KMS-11 (cell line): ENCODE measurements at regions not wholly inside any gene's neighbourhood (a gene's known extent, or its start where the extent isn't known, plus 50 kb on each side); places are given as distances from the start of the nearest gene placed in this dataset.

ENCODE experiments used
- H2AFZ ChIP-seq: fragments of 200-600 bp; sonication (generic); 2 replicates; pipeline ENCODE4 v1.6.1; 2016; ENCODE audit warnings: antibody characterized with exemption, mixed run types, low read depth
- H3K27ac ChIP-seq: fragments of 200-600 bp; sonication (generic); 2 replicates; pipeline ENCODE4 v1.6.1; 2016; ENCODE audit warnings: mild to moderate bottlenecking, mixed run types
- H3K27me3 ChIP-seq: fragments of 200-600 bp; sonication (generic); 2 replicates; pipeline ENCODE4 v1.6.1; 2017; ENCODE audit warnings: mild to moderate bottlenecking, low read depth, mixed run types, moderate library complexity; ENCODE audit not compliant: insufficient read depth
- H3K36me3 ChIP-seq: fragments of 200-600 bp; sonication (generic); 2 replicates; pipeline ENCODE4 v1.6.1; 2017; ENCODE audit warnings: mild to moderate bottlenecking, mixed run types; ENCODE audit not compliant: insufficient read depth
- H3K4me1 ChIP-seq: fragments of 200-600 bp; sonication (generic); 2 replicates; pipeline ENCODE4 v1.6.1; 2016; ENCODE audit warnings: mild to moderate bottlenecking, low read depth, mixed run types; ENCODE audit not compliant: poor library complexity, severe bottlenecking
- H3K4me2 ChIP-seq: fragments of 200-600 bp; sonication (generic); 2 replicates; pipeline ENCODE4 v1.7.0; 2016; ENCODE audit warnings: mild to moderate bottlenecking, mixed run types
- H3K4me3 ChIP-seq: fragments of 200-600 bp; sonication (generic); IDR thresholded peaks from 2 replicates; pipeline ENCODE4 v1.6.1; 2017; ENCODE audit warnings: low read depth, low read length, mixed read lengths; ENCODE audit not compliant: insufficient read depth
- H3K79me2 ChIP-seq: fragments of 200-600 bp; sonication (generic); 2 replicates; pipeline ENCODE4 v1.6.1; 2016; ENCODE audit warnings: low read depth, mixed run types; ENCODE audit not compliant: insufficient read depth
- H3K9ac ChIP-seq: fragments of 200-600 bp; sonication (generic); 2 replicates; pipeline ENCODE4 v1.6.1; 2016; ENCODE audit warnings: mild to moderate bottlenecking, mixed run types
- H4K20me1 ChIP-seq: fragments of 200-600 bp; sonication (generic); 2 replicates; pipeline ENCODE4 v1.6.1; 2016; ENCODE audit warnings: mild to moderate bottlenecking, mixed run types; ENCODE audit not compliant: insufficient read depth
- TF ChIP-seq, protein P1 (sequence below): fragments of 200-600 bp; sonication (generic); conservative IDR thresholded peaks from 2 replicates; pipeline ENCODE4 v1.6.1; 2017; ENCODE audit warnings: low read depth, mild to moderate bottlenecking, antibody characterized with exemption, low read length, moderate library complexity, mixed read lengths

GRCh38 chr6:17013701-17014100 lies 88.1 kb upstream of the STMND1 start:
- Histone ChIP-seq H2AFZ (no peak overlapping the region), H3K9ac (no peak overlapping the region), H3K27me3 (no peaks in the 10 kb centered on the region), H4K20me1 (no peaks in the 10 kb centered on the region), H3K27ac (no peak overlapping the region), H3K79me2 (no peaks in the 10 kb centered on the region), H3K4me2 (no peak overlapping the region), H3K4me1 (peaks cover 7% of the 10 kb centered on the region), H3K4me3 (no peak overlapping the region), H3K36me3 (no peaks in the 10 kb centered on the region)
- TF ChIP-seq, protein P1, sequence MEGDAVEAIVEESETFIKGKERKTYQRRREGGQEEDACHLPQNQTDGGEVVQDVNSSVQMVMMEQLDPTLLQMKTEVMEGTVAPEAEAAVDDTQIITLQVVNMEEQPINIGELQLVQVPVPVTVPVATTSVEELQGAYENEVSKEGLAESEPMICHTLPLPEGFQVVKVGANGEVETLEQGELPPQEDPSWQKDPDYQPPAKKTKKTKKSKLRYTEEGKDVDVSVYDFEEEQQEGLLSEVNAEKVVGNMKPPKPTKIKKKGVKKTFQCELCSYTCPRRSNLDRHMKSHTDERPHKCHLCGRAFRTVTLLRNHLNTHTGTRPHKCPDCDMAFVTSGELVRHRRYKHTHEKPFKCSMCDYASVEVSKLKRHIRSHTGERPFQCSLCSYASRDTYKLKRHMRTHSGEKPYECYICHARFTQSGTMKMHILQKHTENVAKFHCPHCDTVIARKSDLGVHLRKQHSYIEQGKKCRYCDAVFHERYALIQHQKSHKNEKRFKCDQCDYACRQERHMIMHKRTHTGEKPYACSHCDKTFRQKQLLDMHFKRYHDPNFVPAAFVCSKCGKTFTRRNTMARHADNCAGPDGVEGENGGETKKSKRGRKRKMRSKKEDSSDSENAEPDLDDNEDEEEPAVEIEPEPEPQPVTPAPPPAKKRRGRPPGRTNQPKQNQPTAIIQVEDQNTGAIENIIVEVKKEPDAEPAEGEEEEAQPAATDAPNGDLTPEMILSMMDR: no peak

DNA sequence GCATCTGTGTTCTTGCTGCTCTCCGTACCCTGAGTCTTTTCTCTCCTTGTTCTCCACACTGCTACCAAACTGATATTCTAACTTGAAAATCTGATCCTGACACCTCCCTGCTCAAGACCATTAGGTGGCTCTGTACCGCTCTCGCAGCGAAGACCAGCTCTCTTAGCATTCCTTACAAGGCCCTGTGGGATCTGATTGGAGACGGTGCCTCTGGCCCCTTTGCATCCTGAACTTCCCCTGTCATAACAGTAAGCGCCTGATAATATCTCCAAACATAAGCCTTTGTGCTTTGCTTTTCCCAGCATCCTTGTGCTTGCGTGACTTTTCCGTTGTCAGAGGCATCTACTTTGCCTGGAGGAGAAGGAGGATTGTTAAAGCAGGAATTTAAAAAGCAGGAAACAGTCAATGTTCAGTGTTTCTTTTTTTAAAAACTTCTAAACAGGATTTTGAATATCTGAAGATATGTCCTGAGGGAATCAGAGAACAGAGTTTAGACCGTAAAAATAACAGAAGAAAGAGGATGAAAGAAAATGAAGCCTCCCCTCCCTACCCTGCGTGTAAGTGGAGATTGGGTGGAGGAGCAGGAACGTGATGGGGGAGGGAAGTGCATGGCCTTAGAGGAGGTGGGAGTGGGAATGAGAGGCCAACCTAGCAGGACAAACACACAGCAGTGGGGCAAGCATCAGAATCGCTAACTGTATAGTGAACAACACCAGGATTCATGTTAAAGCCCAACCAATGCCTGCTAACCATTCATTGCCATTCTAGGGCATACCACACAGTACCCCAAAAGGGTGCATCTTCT lies 89.2 kb upstream of the STMND1 start:
- H3K79me2 ChIP-seq: no peaks in the 10 kb centered on the region
- no peak overlapping the region for H2AFZ ChIP-seq
- H3K27me3 ChIP-seq: no peaks in the 10 kb centered on the region
- H3K36me3 ChIP-seq: no peaks in the 10 kb centered on the region
- H3K4me2 ChIP-seq: no peak overlapping the region
- H3K4me3 ChIP-seq: no peak overlapping the region
- H3K27ac ChIP-seq: no peak overlapping the region
- no peak overlapping the region for H3K9ac ChIP-seq
- TF ChIP-seq, protein P1: no peak
- peaks cover 7% of the 10 kb centered on the region for H3K4me1 ChIP-seq
- H4K20me1 ChIP-seq: no peaks in the 10 kb centered on the region

DNA sequence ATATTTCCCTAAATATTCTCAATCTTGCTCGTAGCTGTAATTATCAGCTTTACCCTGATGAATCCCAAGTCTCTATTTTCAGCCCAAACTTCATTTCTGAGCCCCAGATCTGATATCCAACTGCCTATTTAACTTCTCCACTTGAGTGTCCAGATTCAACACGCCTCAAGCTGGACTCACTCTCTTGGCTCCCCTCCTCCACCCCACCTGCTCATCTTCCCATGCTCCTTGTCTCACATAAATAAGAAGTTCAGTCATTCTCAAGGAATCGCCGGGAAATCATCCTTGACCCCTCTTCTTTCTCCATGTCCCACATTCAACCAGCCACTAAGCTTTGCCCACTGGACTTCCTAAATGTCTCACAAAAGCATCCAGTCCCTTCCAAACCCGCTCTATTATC lies 89.9 kb upstream of the STMND1 start:
- H4K20me1 ChIP-seq: no peaks in the 10 kb centered on the region
- TF ChIP-seq, protein P1: no peak
- H3K4me2 ChIP-seq: no peak overlapping the region

DNA sequence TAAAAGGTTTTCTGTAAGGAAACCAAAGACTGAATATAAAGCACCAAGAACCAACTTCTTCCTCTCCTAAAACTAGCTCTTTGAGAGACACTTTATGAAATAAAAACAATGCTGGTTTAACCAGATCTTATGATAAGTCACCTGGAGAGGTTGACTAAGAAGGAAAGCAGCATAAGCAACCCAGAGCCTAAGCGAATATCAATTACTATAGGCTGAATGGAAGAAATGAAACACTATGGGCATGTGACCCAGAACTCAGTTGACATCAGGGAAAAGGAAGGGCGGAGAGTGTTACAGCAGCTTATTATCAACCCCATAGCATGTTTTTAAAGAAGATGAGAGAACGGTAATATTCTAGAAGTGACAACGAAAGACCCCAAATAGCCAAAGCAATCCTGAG lies 94.1 kb upstream of the STMND1 start:
- H3K4me1 ChIP-seq: no peaks in the 10 kb centered on the region
- no peaks in the 10 kb centered on the region for H3K79me2 ChIP-seq

More for the DNA sequence above, 89.9 kb upstream of the STMND1 start:
- no peak overlapping the region for H3K27ac ChIP-seq
- H3K4me3 ChIP-seq: no peak overlapping the region
- peaks cover 7% of the 10 kb centered on the region for H3K4me1 ChIP-seq
- H3K79me2 ChIP-seq: no peaks in the 10 kb centered on the region
- H3K36me3 ChIP-seq: no peaks in the 10 kb centered on the region
- no peak overlapping the region for H2AFZ ChIP-seq
- H3K9ac ChIP-seq: no peak overlapping the region
- no peaks in the 10 kb centered on the region for H3K27me3 ChIP-seq

More for the DNA sequence above, 94.1 kb upstream of the STMND1 start:
- H3K4me3 ChIP-seq: no peak overlapping the region
- no peaks in the 10 kb centered on the region for H4K20me1 ChIP-seq
- H2AFZ ChIP-seq: no peak overlapping the region
- H3K27ac ChIP-seq: no peak overlapping the region
- TF ChIP-seq, protein P1: no peak
- H3K36me3 ChIP-seq: no peaks in the 10 kb centered on the region
- no peak overlapping the region for H3K9ac ChIP-seq
- H3K27me3 ChIP-seq: no peaks in the 10 kb centered on the region
- H3K4me2 ChIP-seq: no peak overlapping the region
